ENCODE measurements at regions not wholly inside any gene's neighbourhood (a gene's known extent, or its start where the extent isn't known, plus 50 kb on each side); places are given as distances from the start of the nearest gene placed in this dataset.

GRCh38 chr10:125373546-125373945 is 213.2 kb upstream of the CTBP2 start:
- TF ChIP-seq CTCF (conservative IDR thresholded peaks at IDR 0.05) (no peak), EZH2 (IDR thresholded peaks at IDR 0.05; ENCODE audit: low read depth) (no peak)
